ENCODE measurements at regions not wholly inside any gene's neighbourhood (a gene's known extent, or its start where the extent isn't known, plus 50 kb on each side); places are given as distances from the start of the nearest gene placed in this dataset.

DNA sequence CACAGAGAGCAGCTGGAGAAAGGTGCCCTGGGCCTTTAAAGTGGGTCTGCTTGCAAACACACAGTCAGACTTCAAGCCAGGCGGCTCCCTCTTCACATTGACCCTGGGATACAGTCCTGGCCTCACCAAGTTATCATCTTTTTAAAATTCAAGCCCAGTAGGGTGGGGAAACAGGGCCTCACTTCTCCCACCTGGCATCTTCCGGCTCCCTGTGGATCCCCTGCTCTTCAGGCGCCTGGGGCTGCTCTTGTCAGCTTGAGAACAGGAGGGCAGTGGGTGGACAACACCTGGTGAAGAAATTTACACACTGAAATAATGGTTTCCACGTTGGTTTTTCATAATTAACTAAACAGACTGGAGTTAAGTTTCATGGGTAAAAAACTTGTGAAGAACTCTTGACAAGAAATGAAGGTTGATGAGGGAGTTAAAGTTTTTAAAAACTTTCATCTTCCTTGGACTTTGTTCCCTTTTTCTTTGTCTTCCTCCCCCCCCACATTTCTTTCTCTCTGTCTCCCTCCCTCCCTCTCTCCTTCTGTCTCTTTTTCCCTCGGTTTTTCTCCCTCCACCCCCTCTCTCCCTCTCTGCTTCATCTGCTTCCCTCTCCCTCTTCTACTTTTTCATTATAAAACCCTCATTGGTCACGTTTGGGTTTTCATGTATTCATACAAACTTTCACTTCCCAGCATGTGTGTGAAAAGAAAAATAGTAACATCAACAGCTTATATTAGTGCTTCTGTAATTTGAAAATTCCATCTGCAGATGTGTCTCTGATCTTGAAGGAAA lies 219.6 kb downstream of the DMRT2 start:
- no peak for DNase-seq

DNA sequence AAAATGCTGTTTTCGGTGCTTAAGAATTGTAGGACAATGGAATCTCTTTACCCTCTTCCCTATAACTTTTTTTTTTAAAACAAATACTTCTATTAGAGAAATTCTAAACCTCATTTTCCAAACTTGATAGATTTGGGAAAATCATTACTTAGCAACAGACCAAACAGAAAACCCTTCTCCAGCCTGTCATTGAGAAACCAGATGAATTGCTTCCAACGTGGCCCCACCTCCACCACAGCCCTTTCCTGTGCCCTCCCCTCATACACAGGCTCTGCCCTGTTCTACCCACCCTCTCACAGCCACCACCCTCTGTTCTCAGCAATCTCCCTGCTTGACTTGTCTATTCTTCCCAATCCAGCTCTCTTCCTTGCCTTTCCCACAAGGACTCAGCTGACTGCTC lies 221.2 kb downstream of the DMRT2 start:
- DNase-seq: no peak

DNA sequence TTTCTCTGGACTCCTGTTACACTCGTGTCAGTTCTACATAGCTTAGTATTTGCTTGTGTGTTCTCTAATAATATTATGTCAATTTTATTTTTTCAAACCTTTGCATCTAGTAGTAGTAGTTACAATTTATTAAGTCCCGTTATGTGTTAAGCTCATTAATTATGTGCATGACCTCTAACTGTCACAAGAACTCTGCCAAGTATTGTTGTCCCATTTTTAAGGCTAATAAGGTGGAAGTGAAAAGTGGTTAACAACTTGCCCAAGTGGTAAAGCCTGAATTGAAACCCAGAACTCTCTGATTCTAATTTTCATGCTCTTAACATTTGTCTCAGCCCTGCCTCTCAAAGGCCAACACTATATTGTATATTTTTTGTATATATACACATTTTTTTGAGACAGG lies 221.6 kb downstream of the DMRT2 start:
- DNase-seq: no peak

GRCh38 chr9:1272488-1272887 lies 222.3 kb downstream of the DMRT2 start:
- no peak for DNase-seq

DNA sequence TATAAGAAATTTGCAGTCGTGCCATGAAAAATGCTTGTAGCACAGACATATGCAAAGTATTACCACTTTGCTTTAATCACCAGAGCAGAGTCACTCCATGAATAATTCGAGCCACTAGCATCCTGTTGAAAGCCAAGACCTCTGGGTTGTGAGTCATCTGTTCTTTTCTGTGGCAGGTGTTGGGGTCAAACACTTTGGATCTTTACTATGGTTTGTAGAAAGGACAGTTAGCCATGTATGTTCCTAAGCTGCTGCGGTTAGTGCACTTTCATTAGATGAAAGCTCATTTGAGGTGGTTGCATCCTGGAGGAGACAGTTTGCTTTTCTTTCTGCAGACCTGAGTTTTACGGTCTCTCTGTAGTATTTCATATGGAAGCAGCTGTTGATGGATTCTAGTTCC lies 223.7 kb downstream of the DMRT2 start:
- no peak for DNase-seq

DNA sequence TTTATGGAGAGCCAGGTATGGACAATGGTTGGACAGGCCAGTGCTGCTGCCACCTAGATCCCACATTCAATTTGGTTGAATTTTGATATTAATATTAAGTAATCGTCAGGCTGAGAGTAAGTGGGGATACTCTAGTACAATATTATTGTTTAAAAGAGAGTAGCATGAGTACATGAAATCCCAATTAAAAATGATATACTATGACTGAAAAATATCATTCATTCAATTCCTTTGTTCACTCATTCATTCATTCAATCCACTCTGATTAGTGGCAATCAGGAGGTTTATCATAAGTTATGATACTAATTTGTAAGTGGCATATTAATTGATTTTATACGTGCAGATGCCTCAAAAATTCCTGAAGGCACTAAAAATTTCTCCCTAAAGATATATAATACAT lies 224.2 kb downstream of the DMRT2 start:
- no peak for DNase-seq

DNA sequence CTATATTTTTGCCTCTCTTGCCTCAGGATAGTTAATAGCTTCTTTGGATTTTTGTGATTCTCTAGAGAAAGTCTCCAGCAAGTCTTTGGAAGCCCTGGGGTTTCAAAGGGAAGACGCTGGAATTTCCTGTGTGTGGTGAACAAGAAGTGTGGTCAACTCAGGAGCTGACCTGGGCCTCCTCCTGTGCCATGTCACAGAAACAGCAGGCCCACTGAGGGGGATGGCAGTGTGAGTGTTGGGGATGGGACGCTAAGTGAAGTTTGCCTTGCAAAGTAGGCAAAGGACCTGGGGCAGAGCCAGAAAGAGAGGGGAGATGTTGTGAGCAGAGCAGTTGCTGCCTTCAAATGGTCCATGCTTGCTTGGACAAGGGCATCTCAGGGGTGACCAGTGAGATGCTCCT lies 226.3 kb downstream of the DMRT2 start:
- no peak for DNase-seq

GRCh38 chr9:1284727-1285126 lies 234.6 kb downstream of the DMRT2 start:
- DNase-seq: no peak

- no peak for DNase-seq
Measured at GRCh38 chr9:1285526-1285925, 235.4 kb downstream of the DMRT2 start.

- no peak for DNase-seq
Measured at GRCh38 chr9:1292384-1292783, 242.2 kb downstream of the DMRT2 start.

- DNase-seq: no peak
Measured at GRCh38 chr9:1294641-1295258, 244.6 kb downstream of the DMRT2 start.

DNA sequence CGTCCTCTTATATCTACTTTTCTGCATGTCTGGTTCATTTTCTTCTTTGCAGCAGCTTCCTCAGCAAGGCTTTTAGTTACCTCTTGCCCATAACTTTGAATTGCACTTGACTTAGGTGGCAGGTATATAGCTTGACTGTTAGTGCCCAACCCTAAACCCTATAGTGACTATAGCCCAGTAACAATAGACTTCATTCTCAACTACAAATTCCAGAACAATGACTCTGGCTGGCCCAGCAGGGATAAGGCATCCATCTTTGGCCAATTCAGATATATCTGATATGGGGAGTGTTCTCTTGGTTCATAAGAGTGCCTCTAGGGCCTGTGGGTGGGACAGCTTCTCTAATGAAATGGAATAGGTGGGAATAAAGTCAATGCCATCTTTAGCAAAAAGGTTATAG lies 246.2 kb downstream of the DMRT2 start:
- no peak for DNase-seq

GRCh38 chr9:1298046-1298445 lies 247.9 kb downstream of the DMRT2 start:
- DNase-seq: no peak

DNA sequence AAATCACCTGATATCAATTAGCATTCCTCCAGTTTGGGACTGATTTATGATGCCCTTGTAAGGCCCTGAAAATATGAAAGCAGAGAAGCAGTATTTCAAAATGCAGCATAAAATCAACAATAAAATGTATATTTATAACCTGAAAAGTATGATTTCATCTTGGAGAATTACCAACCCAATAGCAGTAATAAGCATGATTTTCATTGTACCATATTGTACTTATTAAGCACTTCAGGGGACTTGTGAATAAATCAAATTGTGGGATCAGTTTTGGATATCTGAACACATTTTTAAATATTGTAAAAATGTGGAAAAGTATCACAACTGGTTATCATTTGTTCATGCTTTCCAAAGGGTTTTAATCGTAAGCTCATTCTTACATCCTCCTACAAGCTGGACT lies 250.8 kb downstream of the DMRT2 start:
- DNase-seq: no peak

- DNase-seq: no peak
Measured at GRCh38 chr9:1303932-1304331, 253.8 kb downstream of the DMRT2 start.

DNA sequence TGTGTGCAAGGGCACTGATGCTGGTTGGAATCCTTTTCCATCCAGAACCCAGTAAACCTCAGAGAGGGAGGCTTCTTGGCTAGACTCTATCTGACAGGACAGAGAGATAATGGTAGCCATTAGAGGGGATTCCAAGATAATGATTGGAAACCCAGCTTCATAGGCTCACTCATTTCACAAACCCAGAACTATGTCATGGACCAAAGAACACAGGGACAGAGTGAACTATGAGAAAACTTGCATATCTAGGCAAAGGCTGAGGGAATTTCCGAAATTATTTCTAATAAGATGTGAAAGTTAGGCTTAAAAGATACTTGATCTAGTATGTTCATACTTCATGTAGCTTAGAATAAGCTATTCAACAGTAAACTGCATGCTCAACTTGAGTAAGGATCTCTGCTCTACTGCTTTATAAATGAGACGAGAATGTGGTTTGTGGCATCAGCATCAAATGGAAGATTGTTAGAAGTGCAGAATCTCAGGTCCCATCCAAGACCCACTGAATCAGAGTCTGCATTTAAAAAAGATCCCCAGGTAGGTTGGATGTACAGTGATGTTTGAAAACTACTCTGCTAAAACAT lies 261.4 kb downstream of the DMRT2 start:
- DNase-seq: no peak

DNA sequence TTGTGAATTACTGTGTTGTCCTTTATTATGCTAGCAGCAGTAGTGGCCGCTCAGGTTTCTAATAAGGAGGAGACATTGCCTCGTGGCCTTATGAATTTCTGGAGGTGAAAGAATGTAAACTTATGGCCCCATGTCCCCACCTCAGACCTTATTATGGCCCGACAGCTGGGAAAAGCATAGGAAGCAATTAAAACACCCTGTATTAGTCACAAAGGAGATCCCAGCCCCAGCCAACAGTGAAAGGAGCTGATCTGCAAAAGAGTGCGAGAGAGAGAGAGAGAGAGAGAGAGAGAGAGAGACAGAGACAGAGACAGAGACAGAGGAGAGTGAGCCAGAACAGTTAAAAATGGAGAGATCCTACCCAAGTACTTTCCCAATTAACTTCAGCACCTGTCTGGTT lies 269.3 kb downstream of the DMRT2 start:
- DNase-seq: no peak

- no peak for DNase-seq
Measured at GRCh38 chr9:1320051-1320557, 269.9 kb downstream of the DMRT2 start.

- no peak for DNase-seq
Measured at GRCh38 chr9:1320607-1321195, 270.5 kb downstream of the DMRT2 start.

DNA sequence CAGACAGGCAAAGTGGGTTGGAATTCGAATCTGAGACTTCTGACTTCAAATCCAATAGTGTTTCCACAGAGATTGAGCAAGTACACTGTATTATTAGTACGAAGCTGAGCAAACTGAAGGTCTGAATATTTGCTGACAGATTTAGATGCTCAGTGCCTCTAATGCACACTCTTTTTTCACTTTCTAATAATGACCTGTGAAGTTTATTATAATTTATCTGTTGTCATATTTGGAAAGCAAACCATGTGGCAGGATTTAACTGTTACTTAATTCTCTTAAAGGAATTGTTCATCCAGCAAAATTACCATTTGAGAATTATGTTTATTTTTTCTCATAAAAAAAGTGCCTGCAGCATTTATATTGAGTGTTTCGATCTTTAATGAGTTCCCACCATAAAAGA lies 277.3 kb downstream of the DMRT2 start:
- no peak for DNase-seq

- DNase-seq: no peak
Measured at GRCh38 chr9:1328341-1328740, 278.2 kb downstream of the DMRT2 start.

DNA sequence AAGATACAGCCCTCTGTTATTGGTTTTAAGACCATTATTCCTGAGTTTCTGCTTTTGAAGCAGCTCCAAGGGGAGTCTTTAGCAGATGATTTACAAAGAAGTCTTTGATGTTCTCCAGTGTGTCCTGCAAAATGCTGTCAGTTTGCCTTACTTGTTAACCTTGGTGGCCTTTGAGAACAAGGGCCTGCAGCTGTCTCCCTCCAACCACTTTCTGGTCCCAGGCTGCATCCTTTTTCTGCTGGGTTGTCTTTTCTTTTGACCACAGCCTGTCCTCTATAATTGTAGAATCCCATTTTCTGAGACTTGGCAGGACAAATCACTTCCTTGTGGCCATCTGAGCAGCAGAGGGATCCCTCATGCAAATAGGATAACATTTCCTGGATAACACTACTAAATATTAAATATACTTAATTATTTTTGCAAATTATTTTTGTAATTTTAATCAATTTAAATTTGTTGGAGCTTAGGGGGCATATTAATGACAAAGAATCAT lies 281.4 kb downstream of the DMRT2 start:
- no peak for DNase-seq

DNA sequence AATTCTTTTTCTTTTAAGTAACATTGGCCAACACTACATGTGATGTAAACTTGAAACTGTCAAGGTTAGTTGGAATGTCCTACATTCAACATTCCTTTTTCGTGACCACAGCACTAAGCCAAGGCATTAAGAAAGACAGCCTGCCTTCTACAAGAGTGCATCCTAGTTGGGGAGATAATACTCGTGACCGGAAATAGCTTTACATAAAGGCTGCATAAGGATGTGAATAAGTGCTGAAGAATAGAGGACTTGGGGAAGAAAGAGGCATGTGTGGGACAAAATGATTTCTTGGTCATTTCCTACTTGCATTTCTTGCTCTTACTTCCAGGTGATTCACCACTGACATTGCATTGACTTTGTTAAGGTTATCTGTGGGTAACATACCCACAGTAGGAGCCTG lies 282.0 kb downstream of the DMRT2 start:
- DNase-seq: no peak

DNA sequence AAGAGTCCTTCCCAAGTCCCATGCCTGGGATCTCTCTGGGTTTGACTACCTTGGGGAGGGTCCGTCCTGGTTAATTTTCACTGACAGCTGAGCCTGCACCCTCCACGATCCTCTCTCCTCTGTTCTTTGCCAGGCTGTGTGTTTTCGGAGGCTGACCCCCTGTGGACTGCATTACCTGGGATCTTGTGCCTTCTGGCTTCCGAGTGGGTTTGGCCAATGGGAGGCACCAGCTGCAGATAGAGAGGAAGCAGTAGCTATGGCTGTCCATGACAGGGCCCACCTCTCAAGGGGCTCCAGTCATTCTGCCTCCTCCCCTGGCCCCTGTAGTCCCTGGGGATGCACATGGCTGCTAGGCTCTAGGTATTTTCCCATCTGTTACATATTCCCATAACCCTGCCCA lies 285.0 kb downstream of the DMRT2 start:
- no peak for DNase-seq

Data from NCI-H2081 (cell line).